HL-60/S4 (cell line): ENCODE measurements at regions not wholly inside any gene's neighbourhood (a gene's known extent, or its start where the extent isn't known, plus 50 kb on each side); places are given as distances from the start of the nearest gene placed in this dataset.

Source experiments
- in situ Hi-C: fragments of 300-500 bp; cut with MboI; formaldehyde crosslinking; loops from 2 replicates; pipeline ENCODE4 v1.14.3; 2022; ENCODE audit warnings: low sequenced_read_pairs

DNA sequence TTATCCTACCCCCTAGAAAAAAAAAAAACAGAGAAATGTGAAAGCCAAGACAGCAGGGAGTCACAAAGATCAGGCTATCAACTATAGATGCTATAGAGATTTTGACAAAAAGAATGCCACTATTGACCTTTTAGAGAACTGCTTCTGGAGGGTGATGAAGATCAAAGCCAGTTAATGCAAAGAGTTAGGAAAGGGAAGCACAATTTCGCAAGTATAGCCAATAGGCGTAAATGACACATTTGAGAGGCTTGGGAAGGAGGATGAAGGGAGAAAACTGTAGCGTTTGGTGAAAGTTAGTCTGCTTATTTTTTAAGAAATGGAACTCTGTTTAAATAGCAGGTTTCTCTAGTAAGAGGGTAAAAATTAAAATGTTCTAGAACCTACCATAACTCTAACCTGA, 190.7 kb downstream of the DUSP6 start:
- in situ Hi-C loops, result loop anchor here (25.0 kb wide), 1 partner anchor 176 kb away; no protein-coding TSS in a partner anchor

DNA sequence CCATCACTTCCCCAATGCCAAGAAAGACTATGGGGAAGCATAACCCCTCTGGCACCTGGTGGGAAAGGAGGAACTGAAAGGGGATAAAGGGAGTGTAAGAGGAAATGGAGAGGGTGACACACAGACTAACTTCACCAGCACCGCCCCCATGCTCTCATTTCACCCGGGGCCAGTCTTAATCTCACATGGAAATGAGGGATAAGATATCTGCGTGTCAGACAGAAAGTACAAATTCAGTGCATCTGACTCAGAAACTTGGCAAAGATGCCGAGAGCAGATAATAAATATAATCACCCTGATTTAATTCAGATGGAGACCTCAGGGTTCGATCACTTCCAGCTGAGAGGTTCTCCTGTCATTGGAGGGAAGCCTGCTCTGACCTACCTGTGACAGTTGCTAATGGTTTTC, 191.6 kb downstream of the DUSP6 start:
- in situ Hi-C loops, result loop anchor here (25.0 kb wide), 1 partner anchor 177 kb away; no protein-coding TSS in a partner anchor

DNA sequence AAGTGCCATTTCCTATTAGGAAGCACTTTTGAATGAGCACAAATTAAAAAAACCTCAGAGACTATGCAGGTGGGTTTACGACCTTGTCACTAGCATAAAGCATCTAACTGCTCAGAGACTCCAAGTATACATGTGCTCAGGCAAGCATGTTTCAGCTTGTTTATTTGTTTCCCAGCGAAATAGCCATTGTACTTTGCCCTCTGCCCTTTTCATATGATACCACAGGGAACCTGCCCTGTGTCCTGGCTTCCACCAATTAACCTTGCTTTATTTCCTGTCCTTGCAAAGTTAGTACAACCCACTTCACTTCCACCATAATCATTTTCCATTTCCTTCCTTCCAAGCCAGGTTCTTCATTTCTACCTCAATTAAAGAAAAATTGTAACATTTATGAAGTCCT, 194.9 kb downstream of the DUSP6 start:
- in situ Hi-C loops, result loop anchor here (25.0 kb wide), 1 partner anchor 180 kb away; no protein-coding TSS in a partner anchor

DNA sequence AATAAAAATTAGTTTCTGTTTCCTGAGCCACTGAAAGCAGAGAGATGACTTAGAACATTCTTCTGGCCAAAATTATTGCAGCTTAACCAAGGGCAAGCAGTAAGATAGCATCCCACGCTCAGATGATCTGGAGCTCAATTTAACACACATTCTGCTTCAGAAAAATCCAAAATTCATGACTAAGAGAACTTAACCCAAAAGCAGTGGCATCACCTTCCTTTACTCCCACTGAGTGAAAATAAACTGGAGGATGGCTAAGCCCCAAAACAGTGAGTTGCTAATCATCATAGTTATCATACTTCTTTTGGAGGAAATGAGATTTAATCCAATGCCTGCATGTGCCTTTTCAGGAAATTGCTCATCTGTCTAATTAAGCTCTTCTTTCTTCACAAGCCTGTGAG, 195.4 kb downstream of the DUSP6 start:
- in situ Hi-C loops, result loop anchor here (25.0 kb wide), 1 partner anchor 180 kb away; no protein-coding TSS in a partner anchor

DNA sequence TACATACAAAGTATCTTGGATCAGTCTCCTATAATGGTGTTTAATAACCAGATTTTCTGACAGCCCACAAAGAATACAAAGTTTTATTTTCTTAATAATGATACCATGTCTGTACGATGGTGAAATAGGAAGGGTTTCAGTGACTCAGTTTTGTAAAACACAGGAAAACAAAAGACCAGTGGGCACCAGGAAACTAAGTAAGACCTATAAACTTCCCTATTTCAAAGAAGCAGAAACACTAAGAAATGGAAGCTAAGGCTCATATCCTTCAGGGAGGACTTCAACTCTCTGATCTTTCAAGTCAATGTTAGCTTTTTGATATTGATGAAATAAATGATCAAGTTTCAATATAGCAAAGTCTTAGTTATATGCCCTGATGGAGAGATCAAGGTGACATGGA, 196.0 kb downstream of the DUSP6 start:
- in situ Hi-C loops, result loop anchor here (25.0 kb wide), 1 partner anchor 181 kb away; no protein-coding TSS in a partner anchor

DNA sequence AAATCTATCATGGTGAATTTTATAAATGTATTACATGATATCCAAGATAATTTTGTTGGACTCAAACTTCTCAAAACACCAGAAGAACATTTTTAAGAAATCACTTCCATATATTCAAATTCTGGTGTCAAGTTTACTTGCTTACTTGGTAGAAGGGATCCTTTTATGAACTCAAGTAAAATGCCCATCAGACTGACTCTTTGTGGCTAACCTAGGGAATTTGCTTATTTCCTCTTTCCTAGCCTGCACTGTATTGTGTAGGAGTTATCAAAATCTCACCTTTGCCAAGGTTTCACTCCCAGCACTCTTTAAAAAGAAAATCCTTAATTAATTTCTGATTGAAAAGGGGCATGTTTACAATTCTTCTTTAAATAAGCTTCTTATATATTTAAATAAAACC, 196.5 kb downstream of the DUSP6 start:
- in situ Hi-C loops, result loop anchor here (25.0 kb wide), 1 partner anchor 181 kb away; no protein-coding TSS in a partner anchor

DNA sequence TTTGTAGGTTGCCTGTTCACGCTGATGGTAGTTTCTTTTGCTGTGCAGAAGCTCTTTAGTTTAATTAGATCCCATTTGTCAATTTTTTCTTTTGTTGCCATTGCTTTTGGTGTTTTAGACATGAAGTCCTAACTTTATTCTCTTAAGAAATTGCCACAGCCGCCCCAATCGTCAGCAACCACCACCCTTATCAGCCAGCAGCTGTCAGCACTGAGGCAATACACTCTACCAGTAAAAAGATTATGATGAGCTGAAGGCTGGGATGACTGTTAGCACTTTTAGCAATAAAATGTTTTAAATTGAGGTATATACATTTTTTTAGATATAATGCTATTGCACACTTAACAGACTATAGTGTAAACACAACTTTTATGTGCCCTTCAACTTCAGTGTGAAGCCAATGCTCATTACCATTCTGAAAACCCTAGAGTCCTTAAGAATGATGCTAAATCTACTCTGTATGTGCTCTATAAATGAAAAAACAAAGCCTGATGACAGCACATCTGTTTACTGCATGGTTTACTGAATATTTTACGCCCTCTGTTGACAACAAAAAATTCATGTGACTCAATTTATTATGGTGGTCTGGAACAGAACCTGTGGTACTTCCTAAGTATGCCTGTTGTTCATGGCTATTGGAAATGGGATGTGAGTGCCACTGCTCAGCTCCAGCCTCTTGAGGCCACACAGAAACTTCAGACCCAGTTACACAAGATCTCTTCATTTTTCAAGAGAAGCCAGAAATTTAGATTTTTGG, 197.4 kb downstream of the DUSP6 start:
- in situ Hi-C loops, result loop anchor here (25.0 kb wide), 1 partner anchor 182 kb away; no protein-coding TSS in a partner anchor

DNA sequence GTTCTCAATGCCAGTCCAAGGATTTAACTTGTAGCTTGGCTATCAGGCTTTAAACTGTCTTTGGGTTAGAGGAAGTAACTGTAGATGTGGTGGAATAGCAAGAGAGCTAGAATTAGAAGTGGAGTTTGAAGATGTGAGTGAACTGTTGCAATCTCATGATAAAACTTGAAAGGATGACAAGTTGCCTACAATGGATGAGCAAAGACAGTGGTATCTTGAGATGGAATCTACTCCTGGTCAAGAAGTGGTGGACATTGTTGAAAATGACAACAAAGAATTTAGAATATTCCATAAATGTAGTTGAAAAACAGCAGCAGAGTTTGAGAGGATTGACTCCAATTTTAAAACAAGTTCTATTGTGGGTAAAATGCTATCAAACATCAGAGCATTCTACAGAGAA, 199.0 kb downstream of the DUSP6 start:
- in situ Hi-C loops, result loop anchor here (25.0 kb wide), 1 partner anchor 184 kb away; no protein-coding TSS in a partner anchor

DNA sequence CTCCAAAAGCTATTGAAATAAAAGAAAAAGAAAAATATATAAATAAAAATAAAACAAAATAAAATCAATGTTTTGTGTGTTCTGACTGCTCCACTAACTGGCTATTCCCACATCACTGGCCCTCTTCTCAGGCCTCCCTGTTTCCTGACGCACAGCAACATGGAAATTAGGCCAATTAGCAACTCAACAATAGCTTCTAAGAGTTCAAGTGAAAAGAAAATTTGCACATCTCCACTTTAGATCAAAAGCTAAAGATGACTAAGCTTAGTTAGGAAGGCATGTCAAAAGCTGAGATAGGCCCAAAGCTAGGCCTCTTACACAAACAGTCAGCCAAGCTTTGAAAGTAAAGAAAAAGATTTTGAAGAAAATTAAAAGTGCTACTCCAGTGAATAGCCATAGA, 200.8 kb downstream of the DUSP6 start:
- in situ Hi-C loops, result loop anchor here (25.0 kb wide), 1 partner anchor 186 kb away; no protein-coding TSS in a partner anchor

DNA sequence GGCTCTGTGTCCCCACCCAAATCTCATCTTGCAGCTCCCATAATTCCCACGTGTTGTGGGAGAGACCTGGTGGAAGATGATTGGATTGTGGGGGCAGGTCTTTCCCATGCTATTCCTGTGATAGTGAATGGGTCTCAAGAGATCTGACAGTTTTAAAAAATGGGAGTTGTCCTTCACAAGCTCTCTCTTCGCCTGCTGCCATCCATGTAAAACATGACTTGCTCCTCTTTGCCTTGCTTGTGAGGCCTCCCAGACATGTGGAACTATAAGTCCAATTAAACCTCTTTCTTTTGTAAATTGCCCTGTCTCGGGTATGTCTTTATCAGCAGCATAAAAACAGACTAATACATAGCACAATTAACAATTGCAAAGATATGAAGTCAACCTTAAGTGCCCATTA, 201.5 kb downstream of the DUSP6 start:
- in situ Hi-C loops, result loop anchor here (25.0 kb wide), 1 partner anchor 187 kb away; no protein-coding TSS in a partner anchor

DNA sequence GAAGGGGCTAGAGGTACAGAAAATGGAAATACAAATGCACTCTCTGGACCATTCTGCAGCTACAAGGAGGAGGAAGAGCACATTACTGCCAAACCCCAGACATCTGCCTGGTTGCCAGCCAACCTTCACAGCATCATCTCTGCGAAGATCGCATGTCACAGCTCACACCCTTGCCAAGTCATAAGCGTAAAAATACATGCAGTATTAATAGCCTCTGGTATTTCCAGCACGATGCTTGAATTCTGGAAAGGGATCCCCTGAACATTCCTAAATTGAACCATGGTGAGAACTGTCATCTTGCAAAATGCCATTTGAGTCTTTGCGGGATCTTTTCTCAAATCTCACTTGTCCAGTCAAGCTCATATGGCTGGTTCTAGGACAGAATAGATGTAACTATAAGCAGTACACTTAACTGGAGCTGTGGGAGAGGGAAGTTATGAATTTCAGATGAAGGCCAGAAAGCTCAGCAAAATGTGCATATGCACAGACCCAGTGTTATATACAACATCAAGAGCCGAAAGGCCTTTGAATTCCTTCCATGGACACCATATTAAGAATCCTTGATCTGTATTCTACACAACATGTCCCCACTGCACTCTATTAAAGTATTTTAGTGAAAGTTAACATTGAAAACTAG, 211.6 kb downstream of the DUSP6 start:
- in situ Hi-C loops, result no loop called here

DNA sequence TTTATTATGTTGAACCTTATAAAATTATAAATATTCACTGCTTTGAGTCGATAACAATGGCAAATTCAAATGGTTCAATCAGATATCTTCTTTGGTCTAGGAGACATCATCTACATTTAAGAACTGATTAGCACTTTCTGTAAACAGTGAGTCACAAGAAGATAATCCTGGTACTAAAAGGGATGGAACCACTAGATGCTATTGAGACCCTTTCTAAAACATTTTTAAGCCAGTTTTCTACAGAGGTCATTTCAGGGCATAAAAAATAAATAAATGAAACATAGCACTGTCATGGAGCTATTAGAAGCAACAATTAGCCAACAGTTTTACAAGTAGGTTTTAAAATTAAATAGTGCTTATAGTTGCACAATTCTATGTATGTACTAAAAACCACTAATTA, 212.2 kb downstream of the DUSP6 start:
- in situ Hi-C loops, result no loop called here

DNA sequence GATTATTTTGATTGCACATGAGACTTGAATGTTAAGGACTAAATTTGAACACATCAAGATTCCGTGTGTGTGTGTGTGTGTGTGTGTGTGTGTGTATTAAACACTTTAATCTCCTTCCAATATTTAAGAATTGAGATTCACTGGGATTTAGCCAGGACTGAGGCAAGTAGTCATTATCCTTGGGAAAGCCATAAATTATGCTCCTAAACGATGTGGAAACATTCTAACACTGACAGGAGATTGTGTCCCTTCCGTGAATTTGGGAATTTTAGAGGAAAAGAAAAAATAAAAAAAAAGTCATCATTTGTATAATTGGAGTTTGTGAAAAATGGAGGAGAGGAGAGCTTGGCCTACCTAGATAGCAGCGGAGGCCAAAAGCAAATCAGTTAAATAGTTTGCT, 212.9 kb downstream of the DUSP6 start:
- in situ Hi-C loops, result no loop called here

DNA sequence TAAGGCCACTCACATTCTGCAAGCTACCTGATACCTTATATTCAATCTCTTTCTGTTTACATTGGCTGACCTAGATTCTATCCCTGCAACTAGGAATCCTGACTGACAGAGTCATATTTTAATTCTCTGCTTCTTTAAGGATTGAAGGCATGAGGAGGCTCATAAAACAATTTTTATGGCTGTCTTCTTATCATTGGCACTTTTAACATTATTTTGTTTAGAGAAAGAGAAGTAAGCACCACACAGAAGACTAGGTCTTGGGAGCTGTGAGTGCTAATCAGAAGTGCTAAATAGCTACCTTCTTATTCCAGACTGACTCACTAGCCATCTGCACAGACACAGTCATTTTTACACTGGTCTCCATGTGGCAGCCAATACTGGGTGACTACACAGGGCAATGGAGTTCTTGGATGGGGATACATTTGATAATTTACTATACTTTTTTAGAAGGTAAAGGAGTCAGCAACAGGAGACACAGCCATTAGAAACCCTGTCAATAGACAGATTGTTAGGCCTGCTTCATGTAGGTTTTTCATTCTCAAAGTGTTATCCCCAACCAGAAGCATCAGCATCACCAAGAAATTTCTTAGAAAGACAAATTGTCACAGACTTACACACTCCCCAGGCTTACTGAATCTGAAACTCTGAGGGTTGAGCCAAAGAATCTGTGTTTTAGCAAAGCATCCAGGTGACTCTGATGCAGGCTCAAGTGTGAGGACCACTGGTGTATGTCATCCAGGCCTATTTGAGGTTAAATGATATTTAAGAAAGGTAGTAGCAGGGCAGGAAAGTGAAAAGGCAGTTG, 214.1 kb downstream of the DUSP6 start:
- in situ Hi-C loops, result no loop called here

DNA sequence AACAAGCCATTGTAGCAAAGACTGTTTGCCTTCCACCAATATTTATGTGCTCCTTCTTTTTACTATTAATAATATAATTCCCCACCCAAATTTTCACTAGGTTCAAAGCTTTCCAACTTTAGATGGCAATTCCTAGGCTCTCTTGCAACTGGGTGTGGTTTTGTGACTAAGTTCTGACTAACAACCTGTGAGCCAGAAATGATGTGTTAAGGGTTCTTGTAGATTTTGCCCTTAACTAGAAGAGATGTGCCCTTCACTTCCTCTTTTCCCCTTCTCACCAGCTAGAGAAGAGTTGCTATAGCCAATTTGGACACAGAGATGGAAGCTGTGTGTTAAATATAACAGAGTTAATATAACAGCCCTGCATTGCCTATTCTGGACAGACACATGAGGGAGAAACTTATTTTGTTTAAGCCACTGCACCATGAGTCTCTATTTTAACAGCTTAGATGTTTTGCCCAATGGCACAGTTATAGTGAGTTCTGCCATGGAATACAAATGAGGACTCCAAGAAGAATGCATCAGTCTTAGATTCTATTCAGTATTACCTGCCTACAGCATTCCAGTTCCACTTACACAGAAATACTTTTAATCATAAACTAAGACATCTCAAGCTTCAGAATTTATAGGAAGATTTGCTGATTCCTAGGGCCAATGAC, 216.2 kb downstream of the DUSP6 start:
- in situ Hi-C loops, result no loop called here

DNA sequence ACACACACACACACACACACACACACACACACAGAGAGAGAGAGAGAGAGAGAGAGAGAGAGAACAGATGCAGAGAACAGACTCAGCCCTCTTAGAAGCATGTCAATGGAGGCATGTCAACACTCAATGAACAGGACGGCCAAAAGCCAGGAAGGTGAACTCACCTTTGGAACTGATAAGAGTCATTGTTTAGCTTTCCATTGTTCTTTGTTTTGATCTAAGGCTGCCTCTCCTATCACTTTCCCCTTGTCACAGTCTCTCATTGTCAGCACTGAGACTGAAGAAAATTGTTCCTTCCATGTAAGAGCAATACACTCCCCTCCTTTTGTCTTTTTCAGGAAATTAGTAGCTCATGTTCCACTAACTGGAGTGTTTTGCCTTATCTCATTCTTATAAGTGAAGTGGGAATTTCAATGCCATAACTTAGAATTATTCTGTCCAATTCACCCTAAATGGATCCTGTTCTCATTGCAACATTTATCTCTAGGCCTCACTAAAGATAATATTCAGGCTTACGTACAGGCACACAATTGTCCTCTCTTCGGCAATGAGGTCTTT, 218.0 kb downstream of the DUSP6 start:
- in situ Hi-C loops, result no loop called here

DNA sequence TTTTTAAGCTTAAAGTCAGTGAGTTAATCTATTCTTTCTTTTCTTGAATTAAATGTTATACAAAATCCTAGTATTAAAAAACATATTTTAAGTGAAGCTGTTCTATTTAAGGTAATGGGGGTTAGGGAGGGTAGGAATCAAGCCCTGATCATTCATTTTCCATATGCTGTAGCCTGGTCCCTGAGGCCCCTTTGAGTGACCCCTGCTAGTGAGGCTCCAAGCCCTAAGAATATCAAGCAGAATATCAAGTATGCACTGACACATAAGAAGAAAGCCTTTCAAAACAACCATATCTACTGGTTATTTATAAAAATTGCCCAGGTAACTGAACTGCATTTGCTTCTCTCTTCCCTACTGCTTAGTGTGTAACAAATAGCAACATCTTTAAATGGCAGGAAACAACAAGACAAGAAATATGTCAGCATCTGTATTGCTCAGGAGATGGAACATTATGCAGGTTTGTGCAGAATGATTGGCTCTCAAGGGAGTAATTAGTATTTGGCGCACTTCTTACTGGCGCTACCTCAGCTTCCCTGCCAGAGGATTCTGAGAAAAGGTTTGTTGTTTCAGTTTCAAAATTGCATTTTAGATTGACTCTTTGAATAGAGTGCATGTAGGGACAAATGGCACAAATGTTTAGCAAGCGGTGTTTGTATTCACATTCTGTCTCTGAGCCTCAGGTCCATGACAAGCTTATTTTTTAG, 223.0 kb downstream of the DUSP6 start:
- in situ Hi-C loops, result no loop called here

DNA sequence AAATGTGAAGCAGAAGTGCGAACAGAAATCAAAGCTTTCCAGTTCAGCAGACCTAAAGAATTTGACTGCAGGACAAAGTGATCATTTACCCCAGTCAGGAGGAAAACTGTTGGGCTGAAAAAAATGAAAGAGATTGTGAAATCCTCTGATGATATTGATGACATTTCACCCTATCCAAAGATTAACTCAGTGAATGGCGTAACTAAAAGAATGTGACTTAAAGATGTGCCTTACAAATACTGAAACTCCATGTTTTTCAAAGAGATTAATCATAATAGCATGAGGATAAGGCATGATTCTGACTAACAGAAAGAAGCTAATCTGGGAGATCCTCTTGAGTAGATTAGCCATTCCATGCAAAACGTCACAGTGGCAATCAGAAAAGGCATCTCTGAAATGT, 225.6 kb downstream of the DUSP6 start:
- in situ Hi-C loops, result no loop called here

DNA sequence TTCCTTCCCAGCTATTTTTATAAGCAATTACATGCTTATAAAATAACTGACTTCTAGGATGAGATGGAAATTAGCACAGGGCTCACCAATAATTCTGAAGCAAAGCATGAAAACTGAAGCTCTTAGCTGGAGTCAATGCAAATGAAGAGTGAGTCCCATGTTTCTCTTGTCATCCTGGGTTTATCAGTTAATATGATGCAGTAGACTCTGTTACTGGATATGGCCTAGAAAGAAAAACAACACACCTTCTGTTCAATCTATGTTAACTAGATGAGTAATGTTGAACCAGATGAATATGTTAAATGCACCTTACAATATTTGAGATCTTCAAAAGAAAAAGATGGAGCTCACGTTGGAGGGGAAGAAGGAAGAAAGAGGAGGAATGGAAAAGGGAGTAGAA, 229.4 kb downstream of the DUSP6 start:
- in situ Hi-C loops, result no loop called here
